Left ventricle myocardium inferior (tissue), 1 donor: ENCODE measurements at regions not wholly inside any gene's neighbourhood (a gene's known extent, or its start where the extent isn't known, plus 50 kb on each side); places are given as distances from the start of the nearest gene placed in this dataset.
"Not testable (repeated sequence)": the region's sequence is repeated elsewhere in the genome, so short reads cannot be mapped to it uniquely, and the experiment has no call there.

Source experiments
- DNase-seq: peaks from one replicate; pipeline ENCODE4 v3.0.0-alpha.2; 2020
- H3K27ac ChIP-seq: fragments of 200-600 bp; replicated peaks from 2 replicates; pipeline ENCODE4 v1.8.0; 2021
- H3K27me3 ChIP-seq: fragments of 200-600 bp; 2 replicates; pipeline ENCODE4 v1.8.0; 2021; ENCODE audit warnings: low read depth
- H3K36me3 ChIP-seq: fragments of 200-600 bp; 2 replicates; pipeline ENCODE4 v1.8.0; 2021
- H3K4me1 ChIP-seq: fragments of 200-600 bp; 2 replicates; pipeline ENCODE4 v1.8.0; 2021
- H3K4me3 ChIP-seq: fragments of 200-600 bp; 2 replicates; pipeline ENCODE4 v1.8.0; 2021; ENCODE audit warnings: mild to moderate bottlenecking, moderate library complexity
- H3K9me3 ChIP-seq: fragments of 200-600 bp; replicated peaks from 2 replicates; pipeline ENCODE4 v1.8.0; 2021
- intact Hi-C: fragments of 100-400 bp; cut with micrococcal nuclease; formaldehyde crosslinking; loops from one replicate; pipeline ENCODE4 v1.11.0; 2022
- TF ChIP-seq, protein P1 (sequence below): fragments of 200-600 bp; IDR thresholded peaks from 2 replicates; pipeline ENCODE4 v1.8.0; 2021; ENCODE audit warnings: antibody characterized with exemption, mild to moderate bottlenecking, borderline replicate concordance
- donor health status: DM: no; HTN: yes; CAD: no; lungs with severe emphysema.

DNA sequence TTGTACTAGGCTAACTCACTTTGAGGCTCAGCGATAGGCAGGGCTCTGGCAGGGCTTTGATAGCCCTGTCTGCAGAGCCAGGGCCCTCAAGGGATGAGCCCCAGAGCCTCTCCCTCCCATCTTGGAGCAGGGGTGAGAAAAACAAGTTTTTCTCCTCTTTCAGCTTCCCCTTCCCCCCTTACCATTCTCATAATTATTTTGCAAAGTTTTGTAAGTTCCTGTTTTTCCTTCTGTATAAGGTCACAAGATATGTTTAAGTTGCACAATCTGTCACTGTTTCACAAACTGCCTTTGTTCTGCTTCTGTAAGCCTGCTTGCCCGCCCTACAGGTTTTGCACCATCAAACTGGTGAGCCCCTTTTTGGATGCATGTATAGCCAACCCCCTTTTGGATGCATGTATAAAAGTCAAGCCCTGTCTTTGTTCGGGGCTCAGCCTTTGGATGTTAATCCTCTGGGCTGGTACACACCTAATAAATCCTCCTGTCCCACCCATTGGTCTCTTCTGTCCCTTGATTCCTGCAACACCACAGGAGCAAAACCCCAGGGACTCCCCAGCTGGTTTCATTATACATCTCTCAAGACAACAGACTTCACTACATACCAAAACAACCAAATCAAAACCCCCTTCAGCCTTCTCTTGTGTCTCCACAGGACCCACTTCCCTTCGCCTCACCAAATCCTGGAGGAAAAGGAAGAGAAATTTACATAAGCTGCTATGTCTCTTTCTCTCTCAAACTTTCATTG, 52.5 kb upstream of the RESF1 start:
- Histone ChIP-seq H3K9me3 (peaks cover 43% of the 10 kb centered on the region), H3K36me3 (no peaks in the 10 kb centered on the region), H3K27me3 (no peaks in the 10 kb centered on the region), H3K4me1 (no peaks in the 10 kb centered on the region), H3K27ac (no peak overlapping the region), H3K4me3 (no peak overlapping the region)
- TF ChIP-seq, protein P1, sequence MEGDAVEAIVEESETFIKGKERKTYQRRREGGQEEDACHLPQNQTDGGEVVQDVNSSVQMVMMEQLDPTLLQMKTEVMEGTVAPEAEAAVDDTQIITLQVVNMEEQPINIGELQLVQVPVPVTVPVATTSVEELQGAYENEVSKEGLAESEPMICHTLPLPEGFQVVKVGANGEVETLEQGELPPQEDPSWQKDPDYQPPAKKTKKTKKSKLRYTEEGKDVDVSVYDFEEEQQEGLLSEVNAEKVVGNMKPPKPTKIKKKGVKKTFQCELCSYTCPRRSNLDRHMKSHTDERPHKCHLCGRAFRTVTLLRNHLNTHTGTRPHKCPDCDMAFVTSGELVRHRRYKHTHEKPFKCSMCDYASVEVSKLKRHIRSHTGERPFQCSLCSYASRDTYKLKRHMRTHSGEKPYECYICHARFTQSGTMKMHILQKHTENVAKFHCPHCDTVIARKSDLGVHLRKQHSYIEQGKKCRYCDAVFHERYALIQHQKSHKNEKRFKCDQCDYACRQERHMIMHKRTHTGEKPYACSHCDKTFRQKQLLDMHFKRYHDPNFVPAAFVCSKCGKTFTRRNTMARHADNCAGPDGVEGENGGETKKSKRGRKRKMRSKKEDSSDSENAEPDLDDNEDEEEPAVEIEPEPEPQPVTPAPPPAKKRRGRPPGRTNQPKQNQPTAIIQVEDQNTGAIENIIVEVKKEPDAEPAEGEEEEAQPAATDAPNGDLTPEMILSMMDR: no peak
- intact Hi-C loops: no loop called here
- DNase-seq: no peak

DNA sequence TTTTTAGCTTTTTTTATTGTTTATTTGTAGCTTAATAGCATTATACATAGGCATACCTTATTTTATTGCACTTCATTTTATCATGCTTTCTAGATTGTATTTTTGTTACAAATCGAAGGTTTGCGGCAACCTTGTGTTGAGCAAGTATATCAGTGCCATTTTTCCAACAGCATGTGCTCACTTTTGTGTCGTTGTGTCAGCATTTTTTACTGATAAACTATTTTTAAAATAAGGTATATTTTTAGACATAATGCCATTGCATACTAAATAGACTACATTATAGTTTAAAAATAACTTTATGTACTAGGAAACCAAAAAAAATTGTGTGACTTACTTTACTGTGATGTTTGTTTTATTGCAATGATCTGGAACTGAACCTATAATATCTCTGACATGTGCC, 56.2 kb upstream of the RESF1 start:
- H3K4me3 ChIP-seq: no peak overlapping the region
- DNase-seq: no peak

DNA sequence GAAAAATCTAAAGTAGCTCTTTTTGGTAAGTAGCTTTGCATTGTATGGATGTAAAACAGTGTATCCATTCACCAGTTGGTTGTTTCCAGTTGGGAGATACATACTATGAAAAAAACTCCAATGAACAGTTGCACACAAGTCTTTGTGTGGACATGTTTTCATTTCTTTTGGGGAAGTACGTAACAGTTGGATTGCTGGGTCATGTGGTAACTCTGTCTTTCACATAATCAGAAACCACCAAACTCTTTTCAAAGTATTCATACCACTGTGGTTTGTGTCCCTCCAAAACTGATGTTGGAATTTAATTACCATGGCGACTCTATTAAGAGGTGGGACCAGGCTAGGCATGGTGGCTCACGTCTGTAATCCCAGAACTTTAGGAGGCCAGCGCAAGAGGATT, 58.9 kb upstream of the RESF1 start:
- H3K27me3 ChIP-seq: no peaks in the 10 kb centered on the region
- H3K4me3 ChIP-seq: no peak overlapping the region
- H3K4me1 ChIP-seq: peaks cover 25% of the 10 kb centered on the region
- H3K36me3 ChIP-seq: no peaks in the 10 kb centered on the region
- peaks cover 8% of the 10 kb centered on the region for H3K9me3 ChIP-seq
- intact Hi-C loops: no loop called here
- no peak overlapping the region for H3K27ac ChIP-seq
- no peak for DNase-seq
- TF ChIP-seq, protein P1: no peak

More for the DNA sequence above, 56.2 kb upstream of the RESF1 start:
- peaks cover 6% of the 10 kb centered on the region for H3K4me1 ChIP-seq
- intact Hi-C loops: no loop called here
- TF ChIP-seq, protein P1: no peak
- H3K9me3 ChIP-seq: peaks cover 29% of the 10 kb centered on the region
- H3K36me3 ChIP-seq: no peaks in the 10 kb centered on the region
- H3K27me3 ChIP-seq: no peaks in the 10 kb centered on the region
- no peak overlapping the region for H3K27ac ChIP-seq

DNA sequence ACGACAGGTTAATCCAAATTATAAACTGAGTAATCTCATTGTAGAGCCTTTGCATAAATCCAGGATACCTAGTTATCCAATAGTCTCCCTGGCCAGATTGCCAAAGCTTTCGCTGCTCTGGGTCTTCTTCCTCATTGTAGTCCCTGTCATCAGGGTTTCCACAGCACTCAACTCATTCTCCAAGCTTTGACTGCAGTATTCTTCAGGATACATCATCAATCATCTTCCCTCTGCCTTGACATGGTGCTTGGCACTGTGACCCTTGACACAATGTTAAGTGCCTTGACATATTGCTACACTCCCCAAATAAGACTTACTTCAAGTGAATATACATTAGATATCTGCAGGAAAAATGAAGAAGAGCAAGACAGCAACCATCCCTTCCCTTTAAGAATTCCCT, 60.1 kb upstream of the RESF1 start:
- peaks cover 25% of the 10 kb centered on the region for H3K4me1 ChIP-seq
- intact Hi-C loops: no loop called here
- H3K27me3 ChIP-seq: no peaks in the 10 kb centered on the region
- peaks cover 6% of the 10 kb centered on the region for H3K9me3 ChIP-seq
- no peaks in the 10 kb centered on the region for H3K36me3 ChIP-seq
- TF ChIP-seq, protein P1: no peak
- no peak overlapping the region for H3K4me3 ChIP-seq
- peak overlapping the region; percentile 77 for H3K27ac ChIP-seq
- DNase-seq: no peak

DNA sequence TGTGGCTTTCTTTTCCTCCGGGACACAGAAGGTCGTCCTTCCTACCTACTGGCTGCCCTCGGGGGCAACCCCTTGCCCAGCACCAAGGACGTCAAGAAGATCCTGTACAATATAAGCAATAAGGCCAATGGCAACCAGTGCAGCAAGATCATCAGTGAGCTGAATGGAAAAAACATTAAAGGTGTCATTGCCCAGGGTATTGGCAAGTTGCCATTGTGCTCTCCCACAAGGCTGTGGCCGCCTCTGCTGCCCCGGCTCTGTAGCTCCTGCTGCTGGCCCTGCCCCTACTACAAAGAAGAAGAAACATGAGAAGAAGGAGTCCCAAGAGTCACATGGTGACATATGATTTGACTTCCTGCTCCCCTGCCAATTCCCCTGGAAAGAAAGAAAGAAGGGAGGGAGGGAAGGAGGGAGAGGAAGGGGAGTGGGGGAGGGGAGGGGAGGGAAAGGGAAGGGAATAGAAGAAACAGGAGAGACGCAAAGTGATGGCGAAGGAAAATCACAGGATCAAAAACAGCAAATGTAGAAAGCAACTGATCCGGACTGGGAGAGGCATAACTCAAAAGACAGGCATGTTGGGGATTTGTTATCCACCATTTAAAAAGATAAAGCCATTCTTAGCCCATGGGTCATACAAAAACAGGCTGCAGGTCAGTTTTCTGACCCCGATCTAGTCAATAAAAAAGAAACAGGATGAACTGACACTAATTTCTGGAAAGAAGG, 61.3 kb upstream of the RESF1 start:
- H3K4me1 ChIP-seq: peaks cover 25% of the 10 kb centered on the region
- peak; percentile 40 for DNase-seq
- intact Hi-C loops: no loop called here

DNA sequence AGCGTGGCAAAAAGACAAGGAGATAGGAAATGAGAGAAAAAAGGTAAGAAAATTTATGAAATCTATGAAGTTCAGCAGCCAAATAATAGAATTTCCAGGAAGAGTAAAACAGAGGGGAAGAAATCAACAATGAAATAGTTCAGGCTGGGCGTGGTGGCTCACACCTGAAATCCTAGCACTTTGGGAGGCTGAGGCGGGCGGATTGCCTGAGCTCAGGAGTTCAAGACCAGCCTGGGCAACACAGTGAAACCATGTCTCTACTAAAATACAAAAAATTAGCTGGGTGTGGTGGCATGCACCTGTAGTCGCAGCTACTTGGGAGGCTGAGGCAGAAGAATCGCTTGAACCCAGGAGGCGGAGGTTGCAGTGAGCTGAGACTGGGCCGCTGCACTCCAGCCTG, 62.1 kb upstream of the RESF1 start:
- intact Hi-C loops, H3K27me3 ChIP-seq, H3K9me3 ChIP-seq, H3K36me3 ChIP-seq, H3K4me3 ChIP-seq, DNase-seq: not testable (repeated sequence)
- H3K4me1 ChIP-seq: peaks cover 25% of the 10 kb centered on the region
- H3K27ac ChIP-seq: peak overlapping the region; percentile 77

More for the DNA sequence above, 61.3 kb upstream of the RESF1 start:
- no peaks in the 10 kb centered on the region for H3K36me3 ChIP-seq
- H3K9me3 ChIP-seq: peaks cover 6% of the 10 kb centered on the region
- H3K27me3 ChIP-seq: no peaks in the 10 kb centered on the region
- H3K4me3 ChIP-seq: no peak overlapping the region
- H3K27ac ChIP-seq: peak overlapping the region; percentile 77
- TF ChIP-seq, protein P1: no peak
